ENCODE measurements at regions not wholly inside any gene's neighbourhood (a gene's known extent, or its start where the extent isn't known, plus 50 kb on each side); places are given as distances from the start of the nearest gene placed in this dataset.

DNA sequence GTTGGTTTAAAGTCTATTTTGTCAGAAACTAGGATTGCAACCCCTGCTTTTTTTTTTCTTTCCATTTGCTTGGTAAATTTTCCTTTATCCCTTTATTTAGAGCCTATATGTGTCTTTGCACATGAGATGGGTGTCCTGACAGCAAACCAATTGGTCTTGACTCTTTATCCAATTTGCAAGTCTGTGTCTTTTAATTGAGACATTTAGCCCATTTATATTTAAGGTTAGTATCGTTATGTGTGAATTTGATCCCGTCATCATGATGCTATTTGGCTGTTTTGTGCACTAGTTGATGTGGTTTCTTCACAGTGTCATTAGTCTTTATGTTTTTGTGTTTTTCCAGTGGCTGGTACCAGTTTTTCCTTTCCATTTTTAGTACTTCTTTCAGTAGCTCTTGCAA lies 127.7 kb upstream of the ZNF267 start:
- no peak for TF ChIP-seq ZFX (IDR thresholded peaks at IDR 0.05; ENCODE audit: borderline replicate concordance)
- TF ChIP-seq, protein P1, sequence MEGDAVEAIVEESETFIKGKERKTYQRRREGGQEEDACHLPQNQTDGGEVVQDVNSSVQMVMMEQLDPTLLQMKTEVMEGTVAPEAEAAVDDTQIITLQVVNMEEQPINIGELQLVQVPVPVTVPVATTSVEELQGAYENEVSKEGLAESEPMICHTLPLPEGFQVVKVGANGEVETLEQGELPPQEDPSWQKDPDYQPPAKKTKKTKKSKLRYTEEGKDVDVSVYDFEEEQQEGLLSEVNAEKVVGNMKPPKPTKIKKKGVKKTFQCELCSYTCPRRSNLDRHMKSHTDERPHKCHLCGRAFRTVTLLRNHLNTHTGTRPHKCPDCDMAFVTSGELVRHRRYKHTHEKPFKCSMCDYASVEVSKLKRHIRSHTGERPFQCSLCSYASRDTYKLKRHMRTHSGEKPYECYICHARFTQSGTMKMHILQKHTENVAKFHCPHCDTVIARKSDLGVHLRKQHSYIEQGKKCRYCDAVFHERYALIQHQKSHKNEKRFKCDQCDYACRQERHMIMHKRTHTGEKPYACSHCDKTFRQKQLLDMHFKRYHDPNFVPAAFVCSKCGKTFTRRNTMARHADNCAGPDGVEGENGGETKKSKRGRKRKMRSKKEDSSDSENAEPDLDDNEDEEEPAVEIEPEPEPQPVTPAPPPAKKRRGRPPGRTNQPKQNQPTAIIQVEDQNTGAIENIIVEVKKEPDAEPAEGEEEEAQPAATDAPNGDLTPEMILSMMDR (IDR thresholded peaks at IDR 0.05) = no peak
- H3K27ac ChIP-seq = no peak overlapping the region

DNA sequence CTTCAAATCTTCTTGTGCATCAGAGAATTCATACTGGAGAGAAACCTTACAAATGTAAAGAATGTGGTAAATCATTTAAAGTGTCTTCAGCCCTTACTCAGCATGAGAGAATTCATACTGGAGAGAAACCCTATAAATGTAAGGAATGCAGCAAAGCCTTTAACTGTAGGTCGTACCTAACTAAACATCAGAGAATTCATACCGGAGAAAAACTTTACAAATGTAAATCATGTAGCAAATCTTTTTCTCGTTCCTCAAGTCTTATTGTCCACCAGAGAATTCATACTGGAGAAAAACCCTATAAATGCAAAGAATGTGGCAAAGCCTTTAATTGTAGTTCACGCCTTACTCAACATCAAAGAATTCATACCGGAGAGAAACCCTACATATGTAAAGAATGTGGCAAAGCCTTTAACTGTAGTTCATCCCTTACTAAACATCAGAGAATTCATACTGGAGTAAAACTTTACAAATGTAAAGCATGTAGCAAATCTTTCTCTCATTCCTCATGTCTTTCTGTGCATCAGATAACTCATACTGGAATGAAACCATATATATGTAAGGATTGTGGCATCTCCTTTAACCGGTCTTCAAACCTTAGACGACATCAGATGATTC lies 118.5 kb upstream of the ZNF267 start:
- TF ChIP-seq ZFX (IDR thresholded peaks at IDR 0.05; ENCODE audit: borderline replicate concordance) = no peak
- TF ChIP-seq, protein P1 (IDR thresholded peaks at IDR 0.05) = no peak
- no peak overlapping the region for H3K27ac ChIP-seq

DNA sequence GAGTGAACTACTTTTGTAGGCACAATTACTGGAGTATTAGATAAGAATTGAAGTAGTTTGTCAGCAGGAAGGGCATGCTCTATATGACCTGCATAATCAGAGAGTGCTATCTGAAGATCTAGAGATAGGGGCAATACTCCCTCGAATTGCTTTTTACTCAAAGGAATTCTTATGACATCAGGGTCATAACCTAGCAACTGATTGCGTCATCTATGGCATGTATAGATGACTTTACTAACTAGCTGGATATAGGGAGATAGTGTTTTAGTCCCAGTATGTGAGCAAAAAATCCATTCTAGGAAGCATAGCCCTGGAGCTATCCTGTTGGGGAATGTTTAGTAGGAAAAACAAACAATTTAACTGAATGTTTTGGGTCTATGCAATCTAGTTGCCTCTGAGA lies 109.5 kb upstream of the ZNF267 start:
- H3K27ac ChIP-seq = no peak overlapping the region
- TF ChIP-seq ZFX (IDR thresholded peaks at IDR 0.05; ENCODE audit: borderline replicate concordance) = no peak
- TF ChIP-seq, protein P1 (IDR thresholded peaks at IDR 0.05) = no peak

DNA sequence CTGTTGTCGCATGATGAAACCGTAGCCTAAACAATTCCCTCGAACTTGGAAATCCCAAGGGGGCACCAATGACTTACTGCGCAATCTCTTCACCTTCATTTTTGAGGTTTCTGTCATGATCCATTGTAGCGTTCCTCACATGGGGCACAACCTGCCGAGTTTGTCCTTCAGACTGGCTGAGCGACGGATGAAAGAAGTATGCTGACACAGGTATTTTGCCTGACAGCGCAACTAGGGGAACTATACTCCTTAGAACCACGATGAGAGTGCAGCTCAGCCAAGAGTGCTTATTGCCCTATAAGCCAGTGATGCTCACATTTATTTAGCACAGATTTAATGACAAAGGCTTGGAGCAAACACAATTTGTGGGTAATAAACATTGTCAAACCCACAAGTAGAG lies 106.3 kb upstream of the ZNF267 start:
- H3K27ac ChIP-seq = no peak overlapping the region
- TF ChIP-seq, protein P1 (IDR thresholded peaks at IDR 0.05) = no peak
- no peak for TF ChIP-seq ZFX (IDR thresholded peaks at IDR 0.05; ENCODE audit: borderline replicate concordance)

DNA sequence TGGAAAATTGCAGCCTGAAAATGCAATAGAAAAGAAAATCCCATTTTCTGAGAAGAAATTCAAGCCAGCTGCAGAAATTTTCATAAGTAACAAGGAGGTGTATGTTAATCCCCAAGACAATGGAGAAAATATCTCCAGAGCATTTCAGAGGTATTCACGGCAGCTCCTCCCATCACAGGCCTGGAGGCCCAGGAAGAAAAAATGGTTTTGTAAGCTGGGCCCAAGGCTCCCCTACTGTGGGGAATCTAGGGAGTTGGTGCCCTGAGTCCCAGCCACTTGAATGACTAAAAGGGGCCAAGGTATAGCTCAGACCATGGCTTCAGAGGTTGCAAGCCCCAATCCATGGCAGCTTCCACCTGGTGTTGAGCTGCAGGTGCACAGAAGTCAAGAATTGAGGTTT lies 93.3 kb upstream of the ZNF267 start:
- no peak overlapping the region for H3K27ac ChIP-seq
- TF ChIP-seq, protein P1 (IDR thresholded peaks at IDR 0.05) = no peak
- TF ChIP-seq ZFX (IDR thresholded peaks at IDR 0.05; ENCODE audit: borderline replicate concordance) = no peak

DNA sequence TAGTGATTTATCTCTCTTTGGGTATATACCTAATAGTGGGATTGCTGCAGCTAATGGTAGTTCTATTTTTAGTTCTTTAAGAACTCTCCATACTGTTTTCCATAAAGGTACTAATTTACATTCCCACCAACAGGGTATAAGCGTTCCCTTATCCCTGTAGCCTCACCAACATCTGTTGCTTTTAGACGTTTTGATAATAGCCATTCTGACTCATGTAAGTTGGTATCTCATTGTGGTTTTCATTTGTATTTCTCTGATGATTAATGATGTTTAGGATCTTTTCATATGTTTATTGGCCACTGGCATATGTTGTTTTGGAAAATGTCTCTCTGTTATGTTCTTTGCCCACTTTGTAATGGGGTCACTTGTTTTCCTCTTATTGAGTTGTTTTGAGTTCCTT lies 88.5 kb upstream of the ZNF267 start:
- TF ChIP-seq, protein P1 (IDR thresholded peaks at IDR 0.05) = no peak
- no peak for TF ChIP-seq ZFX (IDR thresholded peaks at IDR 0.05; ENCODE audit: borderline replicate concordance)

DNA sequence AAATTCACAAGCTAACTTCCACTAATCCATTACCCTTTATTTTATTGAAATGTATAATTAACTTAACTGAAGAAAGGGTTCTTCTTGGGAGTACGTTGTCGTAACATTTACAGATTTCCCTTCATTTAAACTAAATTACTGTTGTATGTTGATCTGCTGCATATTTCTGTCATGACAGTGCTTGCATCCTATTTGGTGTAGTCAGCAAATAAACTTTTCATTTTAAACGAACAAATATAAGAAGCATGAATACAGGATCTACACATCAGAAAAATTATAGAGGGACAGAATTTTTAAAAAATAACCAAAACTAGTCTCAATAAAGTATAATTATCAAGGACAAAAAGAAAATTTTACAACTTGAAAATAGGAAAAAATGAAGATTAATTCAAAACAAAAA lies 66.5 kb upstream of the ZNF267 start:
- no peak for TF ChIP-seq ZFX (IDR thresholded peaks at IDR 0.05; ENCODE audit: borderline replicate concordance)
- TF ChIP-seq, protein P1 (IDR thresholded peaks at IDR 0.05) = no peak
- no peak overlapping the region for H3K27ac ChIP-seq

More for the DNA sequence above, 88.5 kb upstream of the ZNF267 start:
- no peak overlapping the region for H3K27ac ChIP-seq

All from 22Rv1 (cell line).